SK-N-MC (cell line): ENCODE measurements at regions not wholly inside any gene's neighbourhood (a gene's known extent, or its start where the extent isn't known, plus 50 kb on each side); places are given as distances from the start of the nearest gene placed in this dataset.

Experiments
- EZH2 ChIP-seq: fragments of 200-600 bp; sonication (generic); IDR thresholded peaks from one replicate; pipeline ENCODE4 v1.6.1; 2017; ENCODE audit warnings: antibody characterized with exemption
- POLR2AphosphoS5 ChIP-seq: IDR thresholded peaks from 2 replicates; pipeline ENCODE4 v1.6.1; 2012; ENCODE audit warnings: mild to moderate bottlenecking, low read depth, low read length, borderline replicate concordance

- TF ChIP-seq EZH2 (no peak), POLR2AphosphoS5 (no peak)
Measured at GRCh38 chr16:73978407-73978784, 318.2 kb upstream of the PSMD7 start.
